Suprapubic skin (tissue), 4 donors: ENCODE measurements at regions not wholly inside any gene's neighbourhood (a gene's known extent, or its start where the extent isn't known, plus 50 kb on each side); places are given as distances from the start of the nearest gene placed in this dataset.

Experiments
- CTCF ChIP-seq, 2 donors: fragments of 200-600 bp in 1 of 2; fragments of 450-650 bp in 1 of 2; sonication (generic) in 1 of 2; IDR thresholded peaks; one replicate each; pipeline ENCODE4 v1.5.1; 2016 to 2019; ENCODE audit warnings: antibody characterized with exemption in 2 of 2, mild to moderate bottlenecking in 1 of 2, moderate library complexity in 1 of 2
- POLR2A ChIP-seq, 2 donors: fragments of 450-650 bp; IDR thresholded peaks; one replicate each; pipeline ENCODE4 v1.6.1; 2017; ENCODE audit warnings: antibody characterized with exemption in 2 of 2, mild to moderate bottlenecking in 2 of 2, moderate library complexity in 2 of 2
- POLR2AphosphoS5 ChIP-seq, 3 donors: sonication (generic); formaldehyde crosslinking; IDR thresholded peaks; one replicate each; pipeline ENCODE4 v1.6.1; 2017; ENCODE audit warnings: antibody characterized with exemption in 3 of 3

GRCh38 chr15:69838994-69839393, 258.7 kb downstream of the TLE3 start:
- TF ChIP-seq CTCF (IDR thresholded peaks at IDR 0.05), result no peak
- no peak for TF ChIP-seq POLR2A (IDR thresholded peaks at IDR 0.05)
- TF ChIP-seq POLR2AphosphoS5 (IDR thresholded peaks at IDR 0.05), result no peak
